Stromal cell of bone marrow (primary cell): ENCODE measurements at regions not wholly inside any gene's neighbourhood (a gene's known extent, or its start where the extent isn't known, plus 50 kb on each side); places are given as distances from the start of the nearest gene placed in this dataset.
A peak's percentile ranks its signal among the peaks of the same experiment; 100 is the strongest.
"Not testable (repeated sequence)": the region's sequence is repeated elsewhere in the genome, so short reads cannot be mapped to it uniquely, and the experiment has no call there.

Source experiments
- DNase-seq: peaks from one replicate; pipeline ENCODE4 v3.0.0-alpha.2; 2012; ENCODE audit warnings: low read depth

GRCh38 chr3:31290046-31290445 is 242.7 kb upstream of the STT3B start:
- no peak for DNase-seq

GRCh38 chr3:31291818-31292217 is 240.9 kb upstream of the STT3B start:
- no peak for DNase-seq

- no peak for DNase-seq
Measured at GRCh38 chr3:31294430-31295149, 238.1 kb upstream of the STT3B start.

- no peak for DNase-seq
Measured at GRCh38 chr3:31295150-31295765, 237.5 kb upstream of the STT3B start.

GRCh38 chr3:31297726-31298298 is 234.9 kb upstream of the STT3B start:
- DNase-seq, result no peak

GRCh38 chr3:31300456-31301443 is 232.0 kb upstream of the STT3B start:
- no peak for DNase-seq

GRCh38 chr3:31302343-31302742 is 230.4 kb upstream of the STT3B start:
- no peak for DNase-seq

GRCh38 chr3:31305340-31305739 is 227.4 kb upstream of the STT3B start:
- DNase-seq, result no peak

GRCh38 chr3:31307131-31307785 is 225.5 kb upstream of the STT3B start:
- DNase-seq, result no peak

- DNase-seq, result no peak
Measured at GRCh38 chr3:31311559-31311958, 221.2 kb upstream of the STT3B start.

- DNase-seq, result peak; percentile 18
Measured at GRCh38 chr3:31312400-31312799, 220.3 kb upstream of the STT3B start.

GRCh38 chr3:31314258-31314657 is 218.5 kb upstream of the STT3B start:
- no peak for DNase-seq

- DNase-seq, result no peak
Measured at GRCh38 chr3:31319332-31319731, 213.4 kb upstream of the STT3B start.

- DNase-seq, result no peak
Measured at GRCh38 chr3:31321620-31322019, 211.1 kb upstream of the STT3B start.

GRCh38 chr3:31322460-31322859 is 210.3 kb upstream of the STT3B start:
- DNase-seq, result no peak

- DNase-seq, result not testable (repeated sequence)
Measured at GRCh38 chr3:31327826-31328357, 204.8 kb upstream of the STT3B start.

- DNase-seq, result no peak
Measured at GRCh38 chr3:31331278-31331677, 201.4 kb upstream of the STT3B start.

- no peak for DNase-seq
Measured at GRCh38 chr3:31341130-31341529, 191.6 kb upstream of the STT3B start.

- peak; percentile 84 for DNase-seq
Measured at GRCh38 chr3:31343075-31343474, 189.7 kb upstream of the STT3B start.

GRCh38 chr3:31345581-31345980 is 187.1 kb upstream of the STT3B start:
- no peak for DNase-seq

GRCh38 chr3:31346542-31346979 is 186.2 kb upstream of the STT3B start:
- DNase-seq, result no peak
